NCI-H2029 (cell line): ENCODE measurements at regions not wholly inside any gene's neighbourhood (a gene's known extent, or its start where the extent isn't known, plus 50 kb on each side); places are given as distances from the start of the nearest gene placed in this dataset.

Experiments used
- DNase-seq: peaks from one replicate; lab custom pipeline; 2025; lab: John Stamatoyannopoulos, UW

GRCh38 chr18:72360634-72361033 is 183.5 kb downstream of the CBLN2 start:
- no peak for DNase-seq

- no peak for DNase-seq
These were observed 201.2 kb downstream of the CBLN2 start for GRCh38 chr18:72342933-72343332.

GRCh38 chr18:72339976-72340375 is 204.2 kb downstream of the CBLN2 start:
- no peak for DNase-seq

DNA sequence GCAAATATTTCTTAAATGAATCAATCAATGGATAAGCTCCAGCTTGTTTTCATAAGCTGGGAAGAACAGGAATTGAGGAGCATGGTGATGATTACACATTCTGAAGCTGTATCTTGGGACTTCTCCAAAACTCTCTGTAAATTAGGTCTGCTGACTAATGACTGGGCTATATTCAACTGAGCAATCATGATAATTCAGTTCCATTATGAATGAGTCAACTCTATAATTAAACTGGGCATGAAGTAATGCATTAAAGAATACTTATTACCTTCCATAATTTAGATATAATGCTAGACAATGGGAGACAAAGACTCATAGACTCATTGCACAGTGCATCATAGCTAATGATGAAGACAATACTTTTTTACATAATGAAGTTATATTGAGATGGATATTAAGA is 207.4 kb downstream of the CBLN2 start:
- DNase-seq, result no peak

- DNase-seq, result no peak
These were observed 214.6 kb downstream of the CBLN2 start for GRCh38 chr18:72329533-72329932.

DNA sequence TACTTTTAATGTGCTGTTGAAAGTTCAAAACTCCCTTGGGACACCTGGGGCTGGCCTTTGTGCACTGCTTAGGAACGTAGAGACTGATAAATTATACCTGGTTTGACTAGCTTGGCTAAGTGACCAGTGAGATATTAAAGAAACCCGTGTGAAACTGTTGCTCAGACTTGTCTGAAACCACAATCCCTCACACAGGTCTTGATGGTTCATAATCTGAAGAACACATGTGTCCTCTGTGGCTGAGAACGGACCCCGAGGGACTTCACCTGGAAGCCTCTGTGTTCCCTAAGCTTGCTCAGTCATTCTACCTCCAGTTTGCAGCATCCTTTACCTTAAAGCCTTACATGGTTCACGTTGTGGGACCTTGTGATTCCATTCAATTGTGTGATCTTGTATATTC is 218.8 kb downstream of the CBLN2 start:
- DNase-seq, result no peak

GRCh38 chr18:72324677-72325076 is 219.5 kb downstream of the CBLN2 start:
- no peak for DNase-seq

DNA sequence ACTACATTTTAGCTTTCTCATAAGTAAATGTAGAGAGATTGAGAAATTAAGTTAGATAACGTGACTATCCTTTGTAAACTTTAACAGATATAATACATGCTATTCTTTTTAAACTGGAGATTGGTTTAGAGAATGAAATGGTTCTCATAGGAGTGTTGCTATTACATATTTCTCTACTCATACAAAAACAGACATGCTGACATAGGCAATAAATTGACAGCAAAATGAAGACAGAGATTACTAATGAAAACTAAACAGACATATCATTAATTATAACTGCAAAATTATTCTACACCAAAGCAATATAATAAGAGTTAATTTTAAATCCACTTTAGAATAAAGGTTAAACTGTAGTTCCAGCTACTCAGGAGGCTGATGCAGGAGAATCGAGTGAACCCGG is 227.6 kb downstream of the CBLN2 start:
- DNase-seq, result no peak

DNA sequence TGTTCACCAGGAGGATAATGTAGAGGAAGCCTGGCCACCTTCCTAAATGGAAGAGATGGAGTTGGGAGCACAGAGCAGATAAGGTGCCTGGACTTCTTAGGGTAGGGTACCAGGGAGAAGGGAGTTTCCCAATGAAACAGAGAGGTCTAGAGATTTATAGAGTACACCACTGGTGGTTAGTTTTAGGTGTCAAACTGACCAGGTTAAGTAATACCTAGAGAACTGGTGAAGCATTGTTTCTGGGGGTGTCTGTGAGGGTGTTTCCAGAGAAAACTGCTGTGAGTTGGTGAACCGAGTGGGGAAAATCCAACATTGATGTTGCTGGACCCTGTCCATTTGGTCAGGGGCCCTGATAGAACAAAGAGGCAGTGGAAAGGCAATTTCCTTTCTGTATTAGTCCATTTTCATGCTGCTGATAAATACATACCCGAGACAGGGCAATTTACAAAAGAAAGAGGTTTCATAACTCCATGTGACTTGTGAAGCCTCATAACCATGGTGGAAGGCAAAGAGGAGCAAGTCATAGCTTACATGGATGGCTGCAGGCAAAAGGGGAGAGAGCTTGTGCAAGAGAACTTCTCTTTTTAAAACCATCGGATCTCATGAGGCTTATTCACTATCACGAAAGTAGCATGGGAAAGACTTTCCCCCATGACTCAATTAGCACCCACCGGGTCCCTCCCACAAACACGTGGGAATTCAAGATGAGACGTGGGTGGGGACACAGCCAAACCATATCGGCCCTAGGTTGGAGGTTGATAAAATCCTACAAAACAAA is 260.8 kb downstream of the CBLN2 start:
- DNase-seq, result no peak

GRCh38 chr18:72273025-72273424 is 271.1 kb downstream of the CBLN2 start:
- DNase-seq, result no peak

DNA sequence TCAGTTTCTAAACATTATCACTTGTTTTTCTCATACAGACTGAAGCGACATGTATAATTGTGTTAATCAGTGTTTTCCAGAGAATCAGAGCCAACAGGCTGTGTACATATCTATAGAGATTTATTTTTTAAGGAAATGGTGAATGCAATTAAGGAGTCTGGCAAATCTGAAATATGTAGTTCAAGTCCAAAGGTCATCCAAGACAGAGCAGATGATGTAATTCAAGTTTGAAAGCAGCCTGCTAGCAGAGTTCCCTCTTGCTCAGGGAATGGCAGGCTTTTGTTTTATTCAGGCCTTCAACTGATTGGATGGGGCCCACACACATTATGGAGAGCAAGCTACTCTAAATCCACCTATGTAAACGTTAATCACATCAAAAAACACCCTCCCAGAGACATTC is 282.6 kb downstream of the CBLN2 start:
- no peak for DNase-seq

DNA sequence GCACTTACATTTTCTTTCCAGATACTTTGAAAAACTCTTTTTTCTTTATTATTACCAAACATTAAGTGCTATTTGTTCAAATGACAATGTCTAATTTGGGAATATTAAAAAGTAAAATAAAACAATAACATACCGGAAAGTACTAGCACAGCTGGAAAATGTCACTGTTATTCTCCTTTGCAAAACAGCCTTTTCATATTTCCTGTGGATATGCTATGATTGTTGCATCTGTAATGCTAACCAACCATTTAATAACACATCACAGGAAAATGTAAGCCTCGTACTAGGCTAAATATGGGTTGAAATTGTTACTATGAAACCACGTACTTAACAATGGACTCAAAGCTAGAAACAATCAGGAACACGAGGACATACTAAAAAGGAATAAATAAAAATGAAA is 298.1 kb downstream of the CBLN2 start:
- DNase-seq, result no peak

DNA sequence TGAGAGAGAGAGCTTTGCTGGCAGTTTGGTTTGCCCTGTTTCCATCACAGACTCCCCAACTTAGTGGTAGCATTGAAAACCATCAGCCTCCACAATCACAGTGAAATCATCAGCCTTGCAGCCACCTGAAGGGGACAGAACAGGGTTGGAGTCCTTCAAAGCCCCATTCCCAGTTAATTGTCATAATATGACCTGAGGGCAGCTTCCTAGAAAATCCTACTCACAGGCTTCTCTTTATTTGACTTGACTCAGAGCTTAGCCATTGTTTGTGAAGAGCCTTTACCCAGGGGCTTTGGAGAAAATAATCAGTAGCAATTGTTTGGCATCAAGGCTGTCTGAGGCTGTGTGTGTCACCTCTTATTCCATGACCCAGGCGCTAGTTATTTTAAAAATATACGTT is 308.7 kb downstream of the CBLN2 start:
- no peak for DNase-seq

DNA sequence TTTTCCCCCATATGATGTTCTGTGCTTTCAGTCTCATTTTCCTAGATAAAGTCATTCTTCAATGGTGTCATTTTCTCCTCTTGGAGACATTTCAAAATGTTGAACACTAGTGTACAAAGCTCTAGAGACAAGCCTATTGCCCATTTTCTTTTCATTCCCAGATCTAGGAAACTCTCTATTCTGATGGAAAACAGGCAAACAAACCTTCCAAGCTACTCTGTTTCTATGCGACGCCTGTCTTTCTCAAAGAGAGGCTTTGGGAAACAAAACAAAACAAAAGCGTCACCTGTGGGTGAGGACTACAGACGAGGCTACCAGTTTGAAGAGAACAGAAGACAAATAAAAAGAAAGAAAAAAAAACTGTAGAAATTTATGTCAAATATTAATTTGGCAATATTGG is 311.0 kb downstream of the CBLN2 start:
- DNase-seq, result no peak

DNA sequence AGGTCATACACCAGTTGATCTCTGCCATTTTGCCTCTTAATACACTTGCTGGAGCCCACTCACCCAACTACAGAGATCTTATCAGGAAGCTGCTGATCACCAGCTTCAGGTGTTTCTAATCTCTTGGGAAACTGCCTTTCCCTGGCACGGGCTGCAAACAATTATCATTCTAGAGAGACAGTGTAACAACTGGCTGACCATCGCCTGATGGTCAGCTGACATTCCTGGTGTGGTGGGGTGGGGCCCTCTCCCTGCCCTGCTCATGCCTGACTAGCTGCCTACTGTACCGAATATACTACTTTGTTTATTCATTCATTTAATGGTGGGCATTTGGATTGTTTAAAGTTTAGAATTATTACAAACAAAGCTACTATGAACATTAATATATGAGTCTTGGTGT is 311.5 kb downstream of the CBLN2 start:
- DNase-seq, result no peak

DNA sequence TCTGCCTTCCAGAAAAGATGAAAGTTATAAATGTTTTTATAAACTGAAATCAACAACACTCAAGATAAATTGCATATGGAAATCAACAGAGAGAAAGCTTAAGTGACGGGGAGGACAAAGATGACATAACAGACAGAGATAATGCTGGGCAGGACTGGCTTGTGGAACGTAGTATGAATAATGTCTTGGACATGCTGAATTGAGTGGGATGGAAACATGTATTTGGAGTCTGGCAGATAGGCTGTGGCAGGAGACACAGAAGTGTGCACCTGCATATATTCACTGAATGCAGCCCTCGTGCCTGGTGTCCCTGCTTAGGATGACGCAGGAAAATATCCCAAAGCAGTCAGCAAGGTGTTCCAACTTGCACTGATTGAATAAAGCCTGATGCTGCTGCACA is 318.2 kb downstream of the CBLN2 start:
- no peak for DNase-seq

DNA sequence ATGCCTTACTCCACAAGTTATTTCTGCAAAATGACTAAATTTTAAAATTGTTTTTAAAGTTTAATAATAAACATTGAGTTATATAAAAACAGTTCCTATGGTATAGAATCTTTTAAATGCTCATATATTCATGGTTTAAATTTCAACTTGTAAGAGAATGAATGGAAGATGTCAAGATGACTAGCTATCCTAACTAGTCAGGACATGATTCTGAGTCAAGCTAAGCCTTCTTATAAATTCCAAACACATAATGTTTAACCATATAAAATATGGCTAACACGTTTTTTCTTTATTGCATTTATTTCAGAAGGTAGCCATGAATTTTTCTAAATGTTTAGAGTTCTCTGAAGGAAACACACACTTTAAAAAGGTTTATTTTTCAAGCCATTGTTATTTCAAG is 320.4 kb downstream of the CBLN2 start:
- no peak for DNase-seq

DNA sequence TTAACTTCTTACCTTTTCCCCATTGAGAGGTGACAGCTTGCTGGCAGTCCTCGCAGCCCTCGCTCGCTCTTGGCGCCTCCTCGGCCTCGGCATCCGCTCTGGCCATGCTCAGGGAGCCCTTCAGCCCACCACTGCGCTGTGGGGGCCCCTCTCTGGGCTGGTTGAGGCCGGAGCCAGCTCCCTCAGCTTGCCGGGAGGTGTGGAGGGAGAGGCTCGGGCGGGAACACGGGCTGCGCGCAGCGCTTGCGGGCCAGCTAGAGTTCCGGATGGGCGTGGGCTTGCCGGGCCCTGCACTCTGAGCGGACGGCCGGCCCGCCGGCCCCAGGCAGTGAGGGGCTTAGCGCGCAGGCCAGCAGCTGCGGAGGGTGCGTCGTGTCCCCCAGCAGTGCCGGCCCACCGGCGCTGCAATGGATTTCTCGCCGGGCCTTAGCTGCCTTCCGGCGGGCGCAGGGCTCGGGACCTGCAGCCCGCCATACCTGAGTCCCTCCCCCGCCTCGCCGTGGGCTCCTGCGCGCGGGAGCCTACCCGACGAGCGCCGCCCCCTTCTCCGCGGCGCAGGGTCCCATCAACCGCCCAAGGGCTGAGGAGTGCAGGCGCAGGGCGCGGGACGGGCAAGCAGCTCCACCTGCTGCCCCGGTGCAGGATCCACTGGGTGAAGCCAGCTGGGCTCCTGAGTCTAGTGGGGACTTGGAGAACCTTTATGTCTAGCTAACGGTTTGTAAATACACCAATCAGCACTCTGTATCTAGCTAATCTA is 335.0 kb downstream of the CBLN2 start:
- no peak for DNase-seq

- no peak for DNase-seq
These were observed 336.9 kb downstream of the CBLN2 start for GRCh38 chr18:72207280-72207679.

GRCh38 chr18:72206814-72207213 is 337.3 kb downstream of the CBLN2 start:
- no peak for DNase-seq

GRCh38 chr18:72201032-72201431 is 343.1 kb downstream of the CBLN2 start:
- DNase-seq, result no peak

DNA sequence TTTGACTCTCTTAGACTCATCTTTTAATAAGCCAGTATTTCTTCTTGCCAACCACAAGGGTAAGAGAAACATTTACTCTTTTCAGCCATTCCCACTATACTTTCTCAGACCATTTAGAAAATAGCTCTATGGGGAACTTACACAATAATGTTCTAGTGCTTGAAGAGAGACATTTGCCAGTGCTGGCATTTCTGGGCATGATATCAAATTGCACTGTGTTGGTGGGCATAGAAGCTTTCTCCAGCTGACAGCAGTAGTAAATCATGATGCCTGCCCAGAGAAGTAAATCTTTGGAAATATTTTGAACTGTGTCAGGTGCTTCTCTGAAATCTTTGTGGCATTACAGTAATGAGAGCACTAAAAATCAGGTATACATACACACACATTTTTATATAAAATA is 346.6 kb downstream of the CBLN2 start:
- DNase-seq, result no peak

GRCh38 chr18:72194072-72194471 is 350.1 kb downstream of the CBLN2 start:
- DNase-seq, result no peak

DNA sequence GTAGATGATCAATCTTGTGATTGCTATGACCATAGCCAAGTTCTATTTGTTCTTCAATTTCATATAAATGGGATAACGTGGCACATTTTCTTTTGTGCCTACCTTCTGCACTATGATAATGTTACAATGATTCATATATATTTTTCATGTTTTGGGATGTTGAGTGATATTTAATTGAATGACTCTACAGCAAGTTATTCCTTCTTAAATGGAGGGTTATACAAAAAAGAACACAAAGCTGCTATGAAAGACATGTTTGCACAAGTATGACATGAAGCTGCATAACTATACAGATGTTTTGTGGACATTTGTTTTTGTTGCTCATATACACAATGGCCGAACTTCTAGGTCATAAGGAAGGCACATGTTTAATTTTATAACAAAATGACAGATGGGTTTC is 356.2 kb downstream of the CBLN2 start:
- DNase-seq, result no peak
